BJ (cell line): ENCODE measurements at regions not wholly inside any gene's neighbourhood (a gene's known extent, or its start where the extent isn't known, plus 50 kb on each side); places are given as distances from the start of the nearest gene placed in this dataset.

Source experiments
- CTCF ChIA-PET: fragments of 350-600 bp; formaldehyde crosslinking; extraction: SDS; loops from one replicate; lab custom pipeline; 2021; ENCODE audit warnings: antibody characterized with exemption, inconsistent platforms; lab: Yijun Ruan, JAX
- POLR2A ChIA-PET: fragments of 300-600 bp; sonication (Branson Sonifier 250); formaldehyde crosslinking; extraction: SDS; loops from one replicate; lab custom pipeline; 2021; ENCODE audit warnings: antibody characterized with exemption; lab: Charles Lee
- DNase-seq: peaks from one replicate; pipeline ENCODE4 v3.0.0-alpha.2; 2011; ENCODE audit warnings: low read depth
- H3K27me3 ChIP-seq: 2 replicates; pipeline ENCODE4 v1.6.0; 2011; ENCODE audit warnings: low read length; ENCODE audit not compliant: control insufficient read depth, insufficient read depth
- H3K36me3 ChIP-seq: 2 replicates; pipeline ENCODE4 v1.5.1; 2011; ENCODE audit warnings: low read length; ENCODE audit not compliant: control insufficient read depth, insufficient read depth
- H3K4me3 ChIP-seq: 2 replicates; pipeline ENCODE4 v1.5.1; 2011; ENCODE audit warnings: low read depth, mild to moderate bottlenecking, control low read depth, low read length
- TF ChIP-seq, protein P1 (sequence below): IDR thresholded peaks from 2 replicates; pipeline ENCODE4 v1.5.1; 2011; ENCODE audit warnings: low read depth, mild to moderate bottlenecking, control low read depth, inconsistent platforms, low read length, moderate library complexity; ENCODE audit not compliant: insufficient read depth

DNA sequence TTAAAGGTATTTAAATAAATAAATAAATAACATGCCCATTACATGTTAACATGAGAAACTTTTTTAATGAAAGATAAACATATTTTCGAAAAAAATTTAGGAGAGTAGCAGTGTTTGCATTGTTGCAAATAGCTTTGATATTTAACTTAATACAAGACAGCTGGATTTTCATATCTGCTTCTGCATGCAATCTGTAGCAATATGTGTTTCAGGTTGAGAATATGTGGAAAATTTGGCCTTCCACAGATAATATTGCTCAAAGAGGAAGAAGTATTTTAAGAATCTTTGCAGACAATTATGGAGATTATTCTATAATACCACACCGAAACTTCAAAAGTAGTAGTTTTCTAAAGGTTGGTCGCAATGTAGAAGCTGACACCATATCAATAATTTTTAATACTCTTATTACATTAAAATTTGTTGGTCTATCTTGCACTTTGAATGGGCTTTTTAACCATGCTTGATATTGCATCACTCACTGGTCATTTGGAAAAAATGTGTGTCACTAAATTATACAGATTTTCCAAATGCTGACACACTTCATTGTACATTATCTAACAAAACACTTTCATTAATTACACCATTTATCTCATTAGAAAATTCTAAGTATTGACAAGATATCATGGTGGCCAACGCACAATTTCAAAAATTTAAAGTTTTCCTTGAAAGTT, 229.8 kb upstream of the HDAC9 start:
- no peak overlapping the region for H3K4me3 ChIP-seq
- no peaks in the 10 kb centered on the region for H3K36me3 ChIP-seq
- no peak for DNase-seq
- TF ChIP-seq, protein P1, sequence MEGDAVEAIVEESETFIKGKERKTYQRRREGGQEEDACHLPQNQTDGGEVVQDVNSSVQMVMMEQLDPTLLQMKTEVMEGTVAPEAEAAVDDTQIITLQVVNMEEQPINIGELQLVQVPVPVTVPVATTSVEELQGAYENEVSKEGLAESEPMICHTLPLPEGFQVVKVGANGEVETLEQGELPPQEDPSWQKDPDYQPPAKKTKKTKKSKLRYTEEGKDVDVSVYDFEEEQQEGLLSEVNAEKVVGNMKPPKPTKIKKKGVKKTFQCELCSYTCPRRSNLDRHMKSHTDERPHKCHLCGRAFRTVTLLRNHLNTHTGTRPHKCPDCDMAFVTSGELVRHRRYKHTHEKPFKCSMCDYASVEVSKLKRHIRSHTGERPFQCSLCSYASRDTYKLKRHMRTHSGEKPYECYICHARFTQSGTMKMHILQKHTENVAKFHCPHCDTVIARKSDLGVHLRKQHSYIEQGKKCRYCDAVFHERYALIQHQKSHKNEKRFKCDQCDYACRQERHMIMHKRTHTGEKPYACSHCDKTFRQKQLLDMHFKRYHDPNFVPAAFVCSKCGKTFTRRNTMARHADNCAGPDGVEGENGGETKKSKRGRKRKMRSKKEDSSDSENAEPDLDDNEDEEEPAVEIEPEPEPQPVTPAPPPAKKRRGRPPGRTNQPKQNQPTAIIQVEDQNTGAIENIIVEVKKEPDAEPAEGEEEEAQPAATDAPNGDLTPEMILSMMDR, result no peak
- CTCF ChIA-PET, result no interaction called here
- H3K27me3 ChIP-seq, result no peaks in the 10 kb centered on the region
- POLR2A ChIA-PET, result no interaction called here

DNA sequence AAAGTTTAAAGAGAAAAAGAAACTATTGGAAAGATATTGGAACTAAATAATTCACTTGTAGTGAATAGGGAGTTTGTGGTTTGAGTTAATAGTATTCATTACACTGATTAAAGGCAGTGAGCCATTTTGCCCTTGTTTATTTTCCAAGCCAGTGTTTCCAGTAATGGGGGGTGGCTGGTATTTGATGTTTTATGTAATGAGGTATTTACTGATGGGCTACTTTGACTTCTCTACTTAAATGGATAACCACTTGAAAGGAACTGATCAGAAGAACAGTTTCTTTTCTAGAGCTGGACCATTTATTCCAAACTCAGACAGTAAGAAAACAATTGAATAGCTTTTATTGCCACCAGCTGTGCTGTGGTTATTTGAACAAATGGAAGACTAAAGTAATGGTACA, 227.0 kb upstream of the HDAC9 start:
- Histone ChIP-seq H3K27me3 (no peaks in the 10 kb centered on the region), H3K4me3 (no peak overlapping the region), H3K36me3 (no peaks in the 10 kb centered on the region)
- CTCF ChIA-PET, result interaction anchor here (0.6 kb wide), 1 partner anchor 21 kb away, joined by 3 read pairs; no protein-coding TSS in a partner anchor
- DNase-seq, result no peak
- POLR2A ChIA-PET, result no interaction called here
- TF ChIP-seq, protein P1, result no peak

DNA sequence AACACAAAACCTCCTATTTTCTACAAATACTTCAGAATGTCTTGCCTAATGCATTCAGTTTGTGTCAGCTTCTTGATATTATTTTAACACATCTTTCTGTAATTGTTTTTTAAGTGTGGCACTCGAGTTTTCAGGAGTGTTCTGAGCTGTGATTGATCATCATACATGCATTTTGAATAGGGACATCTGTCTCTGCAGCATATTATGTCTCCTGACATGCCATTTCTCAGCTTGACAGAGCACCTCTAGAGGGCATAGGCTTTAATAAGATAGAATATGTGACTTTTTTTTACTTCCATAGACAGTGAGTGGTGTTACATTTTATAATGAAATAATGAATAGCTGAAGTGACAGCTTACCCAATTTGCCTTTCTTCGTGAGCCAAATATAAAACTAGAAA, 219.2 kb upstream of the HDAC9 start:
- Histone ChIP-seq H3K36me3 (no peaks in the 10 kb centered on the region), H3K4me3 (no peak overlapping the region), H3K27me3 (no peaks in the 10 kb centered on the region)
- DNase-seq, result no peak
- TF ChIP-seq, protein P1, result no peak
- CTCF ChIA-PET, result no interaction called here
- POLR2A ChIA-PET, result no interaction called here

DNA sequence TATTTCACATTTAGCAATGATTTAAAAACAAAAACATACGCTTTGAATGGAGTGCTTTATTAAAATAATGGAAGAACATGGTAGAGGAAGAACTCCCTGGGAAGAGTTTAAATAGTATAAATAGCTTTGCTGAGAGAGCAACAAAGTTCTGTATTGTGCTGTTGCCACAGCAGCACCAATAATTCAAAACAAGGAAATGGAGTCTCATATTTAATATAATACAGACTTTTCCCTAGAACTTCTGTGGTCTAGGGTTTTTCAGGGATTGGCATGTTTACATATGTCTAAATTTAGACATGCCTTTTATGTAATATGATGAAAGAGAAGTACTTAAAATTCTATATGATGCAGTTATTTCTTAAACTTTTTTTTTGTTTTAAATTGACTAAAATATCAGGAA, 217.2 kb upstream of the HDAC9 start:
- POLR2A ChIA-PET, result no interaction called here
- TF ChIP-seq, protein P1, result no peak
- DNase-seq, result no peak

DNA sequence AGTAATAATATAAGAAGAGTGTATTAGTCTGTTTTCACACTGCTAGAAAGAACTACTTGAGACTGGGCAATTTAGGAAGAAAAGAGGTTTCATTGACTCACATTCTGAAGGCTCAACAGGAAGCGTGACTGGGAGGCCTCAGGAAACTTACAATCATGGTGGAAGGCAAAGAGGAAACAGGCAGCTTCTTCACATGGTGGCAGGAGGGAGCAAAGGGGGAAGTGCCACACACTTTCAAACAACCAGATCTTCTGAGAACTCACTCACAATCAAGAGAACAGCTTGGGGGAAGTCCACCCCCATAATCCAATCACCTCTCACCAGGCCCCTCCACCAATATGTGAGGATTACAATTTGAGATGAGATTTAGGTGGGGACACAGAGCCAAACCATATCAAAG, 212.5 kb upstream of the HDAC9 start:
- TF ChIP-seq, protein P1, result no peak
- no peak for DNase-seq
- POLR2A ChIA-PET, result no interaction called here
- CTCF ChIA-PET, result no interaction called here
- Histone ChIP-seq H3K27me3 (no peaks in the 10 kb centered on the region), H3K36me3 (no peaks in the 10 kb centered on the region), H3K4me3 (no peak overlapping the region)

More for the DNA sequence above, 217.2 kb upstream of the HDAC9 start:
- Histone ChIP-seq H3K27me3 (no peaks in the 10 kb centered on the region), H3K4me3 (no peak overlapping the region), H3K36me3 (no peaks in the 10 kb centered on the region)
- CTCF ChIA-PET, result no interaction called here
